Panc1 (cell line): ENCODE measurements at regions not wholly inside any gene's neighbourhood (a gene's known extent, or its start where the extent isn't known, plus 50 kb on each side); places are given as distances from the start of the nearest gene placed in this dataset.

Source experiments
- POLR2AphosphoS5 ChIP-seq: IDR thresholded peaks from 2 replicates; pipeline ENCODE4 v1.6.1; 2012; ENCODE audit warnings: mild to moderate bottlenecking, low read depth, low read length, moderate library complexity
- TF ChIP-seq, protein P1 (sequence below): fragments of 450-650 bp; IDR thresholded peaks from 2 replicates; pipeline ENCODE4 v1.5.1; 2017; ENCODE audit warnings: mild to moderate bottlenecking

DNA sequence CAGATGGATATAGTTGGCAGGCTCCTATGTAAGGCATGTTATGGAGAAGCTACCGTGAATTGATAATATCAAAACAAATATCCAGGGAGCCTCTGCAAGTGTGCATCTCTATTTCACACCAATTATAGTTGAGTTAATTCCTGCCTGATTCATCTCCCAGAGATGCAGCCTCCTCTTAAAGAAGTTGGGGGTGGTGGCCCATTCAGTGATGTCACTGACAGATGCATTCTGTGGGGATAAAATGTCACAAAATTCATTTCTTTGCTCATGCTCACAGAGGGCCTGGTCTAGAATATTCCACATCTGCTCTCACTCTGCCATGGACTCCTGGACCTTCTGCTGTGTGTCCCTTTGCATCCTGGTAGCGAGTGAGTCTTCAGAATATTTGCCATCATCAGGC lies 189.1 kb upstream of the PRSS1 start:
- no peak for TF ChIP-seq POLR2AphosphoS5
- TF ChIP-seq, protein P1, sequence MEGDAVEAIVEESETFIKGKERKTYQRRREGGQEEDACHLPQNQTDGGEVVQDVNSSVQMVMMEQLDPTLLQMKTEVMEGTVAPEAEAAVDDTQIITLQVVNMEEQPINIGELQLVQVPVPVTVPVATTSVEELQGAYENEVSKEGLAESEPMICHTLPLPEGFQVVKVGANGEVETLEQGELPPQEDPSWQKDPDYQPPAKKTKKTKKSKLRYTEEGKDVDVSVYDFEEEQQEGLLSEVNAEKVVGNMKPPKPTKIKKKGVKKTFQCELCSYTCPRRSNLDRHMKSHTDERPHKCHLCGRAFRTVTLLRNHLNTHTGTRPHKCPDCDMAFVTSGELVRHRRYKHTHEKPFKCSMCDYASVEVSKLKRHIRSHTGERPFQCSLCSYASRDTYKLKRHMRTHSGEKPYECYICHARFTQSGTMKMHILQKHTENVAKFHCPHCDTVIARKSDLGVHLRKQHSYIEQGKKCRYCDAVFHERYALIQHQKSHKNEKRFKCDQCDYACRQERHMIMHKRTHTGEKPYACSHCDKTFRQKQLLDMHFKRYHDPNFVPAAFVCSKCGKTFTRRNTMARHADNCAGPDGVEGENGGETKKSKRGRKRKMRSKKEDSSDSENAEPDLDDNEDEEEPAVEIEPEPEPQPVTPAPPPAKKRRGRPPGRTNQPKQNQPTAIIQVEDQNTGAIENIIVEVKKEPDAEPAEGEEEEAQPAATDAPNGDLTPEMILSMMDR: no peak
